H1 (cell line): ENCODE measurements at regions not wholly inside any gene's neighbourhood (a gene's known extent, or its start where the extent isn't known, plus 50 kb on each side); places are given as distances from the start of the nearest gene placed in this dataset.

Experiments used
- CREB1 ChIP-seq: IDR thresholded peaks from 2 replicates; pipeline ENCODE4 v1.6.1; 2012; ENCODE audit warnings: inconsistent platforms
- CTBP2 ChIP-seq: IDR thresholded peaks from 2 replicates; pipeline ENCODE4 v1.7.0; 2011; ENCODE audit warnings: borderline replicate concordance, mild to moderate bottlenecking, moderate library complexity, mixed read lengths, low read length; ENCODE audit not compliant: insufficient read depth, insufficient read length
- HDAC6 ChIP-seq: IDR thresholded peaks from one replicate; pipeline ENCODE4 v1.7.1; 2012; ENCODE audit warnings: low read depth, mild to moderate bottlenecking, inconsistent platforms, low read length, moderate library complexity
- KDM4A ChIP-seq: IDR thresholded peaks from one replicate; pipeline ENCODE4 v1.7.1; 2012; ENCODE audit warnings: low read depth, mild to moderate bottlenecking, moderate library complexity, low read length, inconsistent platforms; ENCODE audit not compliant: severe bottlenecking
- RAD21 ChIP-seq, 2 experiments: IDR thresholded peaks in 1 of 2; conservative IDR thresholded peaks in 1 of 2; 2 replicates each; pipeline ENCODE4 v1.6.1; 2011; ENCODE audit warnings: low read depth in 2 of 2, low read length in 2 of 2, improper control_type of control experiment in 1 of 2, inconsistent platforms in 1 of 2, mild to moderate bottlenecking in 1 of 2, moderate library complexity in 1 of 2
- SIN3A ChIP-seq, 2 experiments: IDR thresholded peaks in 1 of 2; conservative IDR thresholded peaks in 1 of 2; 2 replicates each; pipeline ENCODE4 v1.6.1; 2011 to 2012; ENCODE audit warnings: low read length in 2 of 2, improper control_type of control experiment in 1 of 2, low read depth in 1 of 2, mild to moderate bottlenecking in 1 of 2
- SIRT6 ChIP-seq: IDR thresholded peaks from one replicate; pipeline ENCODE4 v1.7.1; 2012; ENCODE audit warnings: low read length, inconsistent platforms
- SP4 ChIP-seq: IDR thresholded peaks from 2 replicates; pipeline ENCODE4 v1.6.1; 2012; ENCODE audit warnings: low read length, inconsistent platforms
- TAF7 ChIP-seq: optimal IDR thresholded peaks from 2 replicates; pipeline ENCODE3; 2011; ENCODE audit warnings: low read depth, mild to moderate bottlenecking, inconsistent platforms, low read length, moderate library complexity, borderline replicate concordance
- ZNF274 ChIP-seq: IDR thresholded peaks from 2 replicates; pipeline ENCODE4 v1.7.0; 2012; ENCODE audit warnings: low read length, borderline replicate concordance; ENCODE audit errors: extremely low read depth
- TF ChIP-seq, protein P1 (sequence below): fragments of 300-600 bp; sonication (generic); IDR thresholded peaks from 2 replicates; pipeline ENCODE4 v1.7.1; 2012; ENCODE audit warnings: low read length, moderate library complexity, mild to moderate bottlenecking, inconsistent platforms; ENCODE audit not compliant: insufficient replicate concordance

DNA sequence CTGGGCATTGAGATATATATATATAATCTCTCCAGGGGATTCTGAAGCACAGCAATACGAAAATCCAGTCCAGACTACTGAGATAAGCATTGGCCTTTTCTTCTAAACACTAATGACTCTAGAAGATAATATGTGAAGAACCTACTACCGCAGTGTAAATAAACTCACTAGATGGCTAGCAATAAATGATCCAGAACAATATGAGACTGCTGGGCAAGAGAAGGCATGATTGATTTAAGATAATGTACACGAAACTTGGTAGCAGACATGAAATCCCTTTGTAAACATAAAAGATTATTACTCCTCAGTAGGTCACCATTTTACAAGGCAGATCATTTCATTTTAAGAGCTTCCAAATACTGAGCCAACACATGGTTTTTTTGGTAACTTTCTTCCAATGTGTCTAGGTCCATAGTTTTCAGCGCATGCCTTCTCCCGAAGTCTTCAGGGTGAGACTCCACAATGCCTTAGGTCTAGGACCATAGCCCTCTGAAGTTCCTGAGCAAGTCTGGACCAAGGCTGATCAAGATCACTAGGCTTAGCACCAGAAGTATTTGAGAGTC lies 193.2 kb downstream of the LRRN1 start (continued):
- TF ChIP-seq, protein P1, sequence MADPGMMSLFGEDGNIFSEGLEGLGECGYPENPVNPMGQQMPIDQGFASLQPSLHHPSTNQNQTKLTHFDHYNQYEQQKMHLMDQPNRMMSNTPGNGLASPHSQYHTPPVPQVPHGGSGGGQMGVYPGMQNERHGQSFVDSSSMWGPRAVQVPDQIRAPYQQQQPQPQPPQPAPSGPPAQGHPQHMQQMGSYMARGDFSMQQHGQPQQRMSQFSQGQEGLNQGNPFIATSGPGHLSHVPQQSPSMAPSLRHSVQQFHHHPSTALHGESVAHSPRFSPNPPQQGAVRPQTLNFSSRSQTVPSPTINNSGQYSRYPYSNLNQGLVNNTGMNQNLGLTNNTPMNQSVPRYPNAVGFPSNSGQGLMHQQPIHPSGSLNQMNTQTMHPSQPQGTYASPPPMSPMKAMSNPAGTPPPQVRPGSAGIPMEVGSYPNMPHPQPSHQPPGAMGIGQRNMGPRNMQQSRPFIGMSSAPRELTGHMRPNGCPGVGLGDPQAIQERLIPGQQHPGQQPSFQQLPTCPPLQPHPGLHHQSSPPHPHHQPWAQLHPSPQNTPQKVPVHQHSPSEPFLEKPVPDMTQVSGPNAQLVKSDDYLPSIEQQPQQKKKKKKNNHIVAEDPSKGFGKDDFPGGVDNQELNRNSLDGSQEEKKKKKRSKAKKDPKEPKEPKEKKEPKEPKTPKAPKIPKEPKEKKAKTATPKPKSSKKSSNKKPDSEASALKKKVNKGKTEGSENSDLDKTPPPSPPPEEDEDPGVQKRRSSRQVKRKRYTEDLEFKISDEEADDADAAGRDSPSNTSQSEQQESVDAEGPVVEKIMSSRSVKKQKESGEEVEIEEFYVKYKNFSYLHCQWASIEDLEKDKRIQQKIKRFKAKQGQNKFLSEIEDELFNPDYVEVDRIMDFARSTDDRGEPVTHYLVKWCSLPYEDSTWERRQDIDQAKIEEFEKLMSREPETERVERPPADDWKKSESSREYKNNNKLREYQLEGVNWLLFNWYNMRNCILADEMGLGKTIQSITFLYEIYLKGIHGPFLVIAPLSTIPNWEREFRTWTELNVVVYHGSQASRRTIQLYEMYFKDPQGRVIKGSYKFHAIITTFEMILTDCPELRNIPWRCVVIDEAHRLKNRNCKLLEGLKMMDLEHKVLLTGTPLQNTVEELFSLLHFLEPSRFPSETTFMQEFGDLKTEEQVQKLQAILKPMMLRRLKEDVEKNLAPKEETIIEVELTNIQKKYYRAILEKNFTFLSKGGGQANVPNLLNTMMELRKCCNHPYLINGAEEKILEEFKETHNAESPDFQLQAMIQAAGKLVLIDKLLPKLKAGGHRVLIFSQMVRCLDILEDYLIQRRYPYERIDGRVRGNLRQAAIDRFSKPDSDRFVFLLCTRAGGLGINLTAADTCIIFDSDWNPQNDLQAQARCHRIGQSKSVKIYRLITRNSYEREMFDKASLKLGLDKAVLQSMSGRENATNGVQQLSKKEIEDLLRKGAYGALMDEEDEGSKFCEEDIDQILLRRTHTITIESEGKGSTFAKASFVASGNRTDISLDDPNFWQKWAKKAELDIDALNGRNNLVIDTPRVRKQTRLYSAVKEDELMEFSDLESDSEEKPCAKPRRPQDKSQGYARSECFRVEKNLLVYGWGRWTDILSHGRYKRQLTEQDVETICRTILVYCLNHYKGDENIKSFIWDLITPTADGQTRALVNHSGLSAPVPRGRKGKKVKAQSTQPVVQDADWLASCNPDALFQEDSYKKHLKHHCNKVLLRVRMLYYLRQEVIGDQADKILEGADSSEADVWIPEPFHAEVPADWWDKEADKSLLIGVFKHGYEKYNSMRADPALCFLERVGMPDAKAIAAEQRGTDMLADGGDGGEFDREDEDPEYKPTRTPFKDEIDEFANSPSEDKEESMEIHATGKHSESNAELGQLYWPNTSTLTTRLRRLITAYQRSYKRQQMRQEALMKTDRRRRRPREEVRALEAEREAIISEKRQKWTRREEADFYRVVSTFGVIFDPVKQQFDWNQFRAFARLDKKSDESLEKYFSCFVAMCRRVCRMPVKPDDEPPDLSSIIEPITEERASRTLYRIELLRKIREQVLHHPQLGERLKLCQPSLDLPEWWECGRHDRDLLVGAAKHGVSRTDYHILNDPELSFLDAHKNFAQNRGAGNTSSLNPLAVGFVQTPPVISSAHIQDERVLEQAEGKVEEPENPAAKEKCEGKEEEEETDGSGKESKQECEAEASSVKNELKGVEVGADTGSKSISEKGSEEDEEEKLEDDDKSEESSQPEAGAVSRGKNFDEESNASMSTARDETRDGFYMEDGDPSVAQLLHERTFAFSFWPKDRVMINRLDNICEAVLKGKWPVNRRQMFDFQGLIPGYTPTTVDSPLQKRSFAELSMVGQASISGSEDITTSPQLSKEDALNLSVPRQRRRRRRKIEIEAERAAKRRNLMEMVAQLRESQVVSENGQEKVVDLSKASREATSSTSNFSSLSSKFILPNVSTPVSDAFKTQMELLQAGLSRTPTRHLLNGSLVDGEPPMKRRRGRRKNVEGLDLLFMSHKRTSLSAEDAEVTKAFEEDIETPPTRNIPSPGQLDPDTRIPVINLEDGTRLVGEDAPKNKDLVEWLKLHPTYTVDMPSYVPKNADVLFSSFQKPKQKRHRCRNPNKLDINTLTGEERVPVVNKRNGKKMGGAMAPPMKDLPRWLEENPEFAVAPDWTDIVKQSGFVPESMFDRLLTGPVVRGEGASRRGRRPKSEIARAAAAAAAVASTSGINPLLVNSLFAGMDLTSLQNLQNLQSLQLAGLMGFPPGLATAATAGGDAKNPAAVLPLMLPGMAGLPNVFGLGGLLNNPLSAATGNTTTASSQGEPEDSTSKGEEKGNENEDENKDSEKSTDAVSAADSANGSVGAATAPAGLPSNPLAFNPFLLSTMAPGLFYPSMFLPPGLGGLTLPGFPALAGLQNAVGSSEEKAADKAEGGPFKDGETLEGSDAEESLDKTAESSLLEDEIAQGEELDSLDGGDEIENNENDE = no peak
- TF ChIP-seq SP4 = no peak
- no peak for TF ChIP-seq HDAC6
- TF ChIP-seq ZNF274 = no peak
- no peak for TF ChIP-seq CTBP2
- no peak for TF ChIP-seq RAD21 (IDR thresholded peaks at IDR 0.05 in 1 of 2, conservative IDR thresholded peaks at IDR 0.05 in 1 of 2; ENCODE audit: low read depth in 2 of 2, low read length in 2 of 2)
- TF ChIP-seq KDM4A = no peak
- TF ChIP-seq TAF7 = no peak
- TF ChIP-seq SIRT6 = no peak
- TF ChIP-seq CREB1 = no peak
- TF ChIP-seq SIN3A (conservative IDR thresholded peaks at IDR 0.05 in 1 of 2, IDR thresholded peaks at IDR 0.05 in 1 of 2; ENCODE audit: low read depth in 1 of 2, low read length in 2 of 2) = no peak
